Gastrocnemius medialis (tissue), 4 donors: ENCODE measurements at regions not wholly inside any gene's neighbourhood (a gene's known extent, or its start where the extent isn't known, plus 50 kb on each side); places are given as distances from the start of the nearest gene placed in this dataset.
A peak's percentile ranks its signal among the peaks of the same experiment; 100 is the strongest.

Source experiments
- ATAC-seq, 2 donors: fragments of 150-250 bp; one replicate each; pipeline ENCODE4 v1.9.1; 2016
- DNase-seq, 2 donors: peaks; one replicate each; pipeline ENCODE4 v3.0.0-alpha.2; 2019
- H3K27ac ChIP-seq, 4 donors: fragments of 200-600 bp; sonication (generic); 1 replicate in 1 of 4; 2 replicates in 3 of 4; pipeline ENCODE4 v1.5.1; 2016 to 2018; ENCODE audit warnings: mild to moderate bottlenecking in 2 of 4, moderate library complexity in 1 of 4
- H3K27me3 ChIP-seq, 3 donors: fragments of 200-600 bp; sonication (generic) in 2 of 3; 1 replicate in 1 of 3; 2 replicates in 2 of 3; pipeline versions ENCODE4 v1.5.1 to v1.6.0; 2016 to 2019; ENCODE audit warnings: mild to moderate bottlenecking in 1 of 3, moderate library complexity in 1 of 3
- H3K36me3 ChIP-seq, 2 donors: fragments of 200-600 bp; sonication (generic) in 1 of 2; one replicate each; pipeline ENCODE4 v1.5.1; 2017 to 2018
- H3K4me1 ChIP-seq, 2 donors: fragments of 200-600 bp; sonication (generic) in 1 of 2; one replicate each; pipeline ENCODE4 v1.5.1; 2016 to 2017; ENCODE audit warnings: mild to moderate bottlenecking in 2 of 2
- H3K4me3 ChIP-seq, 4 donors: fragments of 200-600 bp; sonication (generic) in 3 of 4; 1 replicate in 1 of 4; 2 replicates in 3 of 4; pipeline ENCODE4 v1.5.1; 2016 to 2019; ENCODE audit warnings: mild to moderate bottlenecking in 2 of 4
- H3K9me3 ChIP-seq, 3 donors: fragments of 200-600 bp; sonication (generic) in 2 of 3; 1 replicate in 1 of 3; 2 replicates in 2 of 3; pipeline ENCODE4 v1.5.1; 2016 to 2019
- POLR2A ChIP-seq, 2 donors: fragments of 450-650 bp; IDR thresholded peaks; one replicate each; pipeline ENCODE4 v1.6.1; 2017; ENCODE audit warnings: antibody characterized with exemption in 2 of 2, mild to moderate bottlenecking in 2 of 2, moderate library complexity in 2 of 2
- in situ Hi-C, 4 donors: fragments of 200-750 bp; cut with MboI; loops; one replicate each; pipeline versions ENCODE4 v1.15.0 to v1.8.0; 2017; ENCODE audit warnings: low sequenced_read_pairs in 4 of 4
- intact Hi-C: fragments of 100-400 bp; cut with DNase I; formaldehyde crosslinking; loops from one replicate; pipeline ENCODE4 v1.15.1; 2023; ENCODE audit warnings: low total_unique reads
- TF ChIP-seq, protein P1 (sequence below), 5 experiments: fragments of 450-650 bp in 3 of 5; fragments of 200-600 bp in 2 of 5; sonication (generic) in 2 of 5; IDR thresholded peaks in 4 of 5; conservative IDR thresholded peaks in 1 of 5; 1 replicate in 4 of 5; 2 replicates in 1 of 5; pipeline ENCODE4 v1.5.1; 2016 to 2019; ENCODE audit warnings: antibody characterized with exemption in 5 of 5, mild to moderate bottlenecking in 3 of 5, moderate library complexity in 3 of 5

DNA sequence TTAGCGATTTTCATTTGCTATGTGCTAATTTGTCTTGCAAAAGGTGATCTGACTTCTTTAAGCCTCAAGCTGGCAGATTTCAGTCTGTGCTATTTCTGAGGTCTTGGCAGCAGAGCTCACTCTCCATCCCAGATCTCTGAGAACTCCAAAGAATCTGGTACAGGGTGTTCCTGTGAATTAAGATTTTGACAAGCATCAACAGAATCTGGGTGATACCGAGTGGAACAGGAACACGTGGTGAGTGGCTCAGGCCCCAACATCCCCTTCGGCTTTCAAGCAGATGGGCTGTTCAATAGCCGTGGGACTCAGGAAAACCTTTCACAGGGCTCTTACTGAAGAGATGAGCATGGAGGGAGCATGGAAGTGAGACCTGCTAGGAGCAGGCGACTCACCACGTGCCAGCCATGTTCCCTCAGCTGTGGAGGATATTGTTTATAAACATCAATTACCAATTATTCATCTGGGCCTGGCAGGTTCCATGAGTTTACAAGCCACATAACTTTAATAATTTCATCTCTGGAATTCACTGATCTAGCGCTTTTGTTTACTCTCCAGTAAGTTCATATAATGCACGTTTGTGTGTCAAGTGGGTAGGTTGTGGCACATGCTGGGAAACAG, 103.4 kb upstream of the SELENOK start:
- no peak for TF ChIP-seq POLR2A (IDR thresholded peaks at IDR 0.05)
- TF ChIP-seq, protein P1, sequence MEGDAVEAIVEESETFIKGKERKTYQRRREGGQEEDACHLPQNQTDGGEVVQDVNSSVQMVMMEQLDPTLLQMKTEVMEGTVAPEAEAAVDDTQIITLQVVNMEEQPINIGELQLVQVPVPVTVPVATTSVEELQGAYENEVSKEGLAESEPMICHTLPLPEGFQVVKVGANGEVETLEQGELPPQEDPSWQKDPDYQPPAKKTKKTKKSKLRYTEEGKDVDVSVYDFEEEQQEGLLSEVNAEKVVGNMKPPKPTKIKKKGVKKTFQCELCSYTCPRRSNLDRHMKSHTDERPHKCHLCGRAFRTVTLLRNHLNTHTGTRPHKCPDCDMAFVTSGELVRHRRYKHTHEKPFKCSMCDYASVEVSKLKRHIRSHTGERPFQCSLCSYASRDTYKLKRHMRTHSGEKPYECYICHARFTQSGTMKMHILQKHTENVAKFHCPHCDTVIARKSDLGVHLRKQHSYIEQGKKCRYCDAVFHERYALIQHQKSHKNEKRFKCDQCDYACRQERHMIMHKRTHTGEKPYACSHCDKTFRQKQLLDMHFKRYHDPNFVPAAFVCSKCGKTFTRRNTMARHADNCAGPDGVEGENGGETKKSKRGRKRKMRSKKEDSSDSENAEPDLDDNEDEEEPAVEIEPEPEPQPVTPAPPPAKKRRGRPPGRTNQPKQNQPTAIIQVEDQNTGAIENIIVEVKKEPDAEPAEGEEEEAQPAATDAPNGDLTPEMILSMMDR (IDR thresholded peaks at IDR 0.05 in 4 of 5, conservative IDR thresholded peaks at IDR 0.05 in 1 of 5): no peak
- DNase-seq (no peak), ATAC-seq (peak in 1 of 2 donors; percentile 45)
- H3K9me3 ChIP-seq: no peaks in the 10 kb centered on the region
- H3K27ac ChIP-seq: no peak overlapping the region
- no peak overlapping the region for H3K4me3 ChIP-seq
- peaks cover 0 to 5% of the 10 kb centered on the region in 2 donors for H3K4me1 ChIP-seq
- intact Hi-C loops (no loop called here), in situ Hi-C loops (no loop called here)
- no peaks in the 10 kb centered on the region for H3K27me3 ChIP-seq
- H3K36me3 ChIP-seq: no peaks in the 10 kb centered on the region

DNA sequence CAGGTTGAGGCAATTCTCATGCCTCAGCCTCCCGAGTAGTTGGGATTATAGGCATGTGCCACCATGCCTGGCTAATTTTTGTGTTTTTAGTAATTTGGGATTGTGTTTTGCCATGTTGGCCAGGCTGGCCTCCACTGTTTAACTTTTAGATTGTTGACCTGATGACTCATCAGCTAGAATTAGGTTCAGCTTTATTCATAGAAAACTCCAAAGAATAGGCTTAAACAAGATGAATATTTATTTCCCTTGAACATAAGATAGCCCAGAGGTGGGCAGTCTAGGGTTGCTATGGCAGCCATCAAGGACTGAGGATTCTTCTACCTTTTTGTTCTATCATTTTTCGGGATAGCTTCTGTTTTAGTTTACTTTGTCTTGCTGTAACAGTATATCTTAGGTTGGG, 99.6 kb upstream of the SELENOK start:
- no peak overlapping the region for H3K27ac ChIP-seq
- TF ChIP-seq, protein P1 (IDR thresholded peaks at IDR 0.05 in 4 of 5, conservative IDR thresholded peaks at IDR 0.05 in 1 of 5): no peak
- no peak for TF ChIP-seq POLR2A (IDR thresholded peaks at IDR 0.05)
- H3K4me3 ChIP-seq: no peak overlapping the region
- no peaks in the 10 kb centered on the region for H3K9me3 ChIP-seq
- intact Hi-C loops (no loop called here), in situ Hi-C loops (no loop called here)
- ATAC-seq (no peak), DNase-seq (no peak)
- no peaks in the 10 kb centered on the region for H3K27me3 ChIP-seq
- H3K36me3 ChIP-seq: no peaks in the 10 kb centered on the region
- H3K4me1 ChIP-seq: no peaks in the 10 kb centered on the region

DNA sequence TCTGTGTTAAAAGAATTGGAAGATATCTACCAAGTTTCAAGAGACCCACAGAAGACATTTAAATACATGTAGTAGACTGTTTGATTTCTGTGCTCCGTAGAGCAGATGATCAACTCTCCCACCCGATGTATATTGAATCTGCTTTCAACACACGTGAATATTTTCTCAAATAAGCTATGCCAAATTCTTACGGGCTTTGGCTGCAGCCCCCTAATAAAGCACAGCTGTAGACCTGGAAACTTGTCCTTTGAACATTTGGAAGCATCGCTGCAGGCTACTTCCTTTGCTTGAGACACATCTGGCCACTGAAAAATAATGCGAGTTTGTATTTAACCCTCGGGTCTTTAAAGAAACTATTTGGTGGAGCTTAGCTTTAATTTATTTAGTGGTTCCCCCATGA, 98.3 kb upstream of the SELENOK start:
- H3K27ac ChIP-seq: no peak overlapping the region
- no peak overlapping the region for H3K4me3 ChIP-seq
- no peak for ATAC-seq
- intact Hi-C loops: no loop called here
- TF ChIP-seq, protein P1 (IDR thresholded peaks at IDR 0.05 in 4 of 5, conservative IDR thresholded peaks at IDR 0.05 in 1 of 5): no peak
- no peak for TF ChIP-seq POLR2A (IDR thresholded peaks at IDR 0.05)
- H3K27me3 ChIP-seq: no peaks in the 10 kb centered on the region
- H3K4me1 ChIP-seq: no peaks in the 10 kb centered on the region
- H3K9me3 ChIP-seq: no peaks in the 10 kb centered on the region
- in situ Hi-C loops: no loop called here
- no peaks in the 10 kb centered on the region for H3K36me3 ChIP-seq
- no peak for DNase-seq

DNA sequence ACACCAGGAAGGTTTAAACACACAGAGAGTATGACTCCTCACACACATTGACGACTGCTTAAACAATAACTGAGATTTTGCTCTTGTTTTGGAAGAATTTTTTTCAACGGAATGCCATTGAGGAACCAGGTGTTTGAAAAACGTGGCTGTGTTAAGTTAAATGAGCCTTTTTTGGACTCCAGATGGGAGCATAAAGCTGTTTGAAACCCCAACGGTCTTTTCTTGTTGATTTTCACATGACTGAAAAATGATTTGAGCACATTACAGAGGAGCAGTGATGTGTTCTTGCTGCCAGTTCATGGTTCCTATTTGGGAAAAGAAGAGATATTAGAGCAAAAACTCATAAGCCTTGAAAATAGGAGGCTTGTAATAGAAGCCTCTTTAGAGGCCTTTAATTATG, 97.8 kb upstream of the SELENOK start:
- Histone ChIP-seq H3K9me3 (no peaks in the 10 kb centered on the region), H3K36me3 (no peaks in the 10 kb centered on the region), H3K4me3 (no peak overlapping the region), H3K27ac (no peak overlapping the region), H3K4me1 (no peaks in the 10 kb centered on the region), H3K27me3 (no peaks in the 10 kb centered on the region)
- TF ChIP-seq, protein P1 (IDR thresholded peaks at IDR 0.05 in 4 of 5, conservative IDR thresholded peaks at IDR 0.05 in 1 of 5): no peak
- TF ChIP-seq POLR2A (IDR thresholded peaks at IDR 0.05): no peak
- ATAC-seq: no peak
- in situ Hi-C loops (no loop called here), intact Hi-C loops (no loop called here)
- no peak for DNase-seq

DNA sequence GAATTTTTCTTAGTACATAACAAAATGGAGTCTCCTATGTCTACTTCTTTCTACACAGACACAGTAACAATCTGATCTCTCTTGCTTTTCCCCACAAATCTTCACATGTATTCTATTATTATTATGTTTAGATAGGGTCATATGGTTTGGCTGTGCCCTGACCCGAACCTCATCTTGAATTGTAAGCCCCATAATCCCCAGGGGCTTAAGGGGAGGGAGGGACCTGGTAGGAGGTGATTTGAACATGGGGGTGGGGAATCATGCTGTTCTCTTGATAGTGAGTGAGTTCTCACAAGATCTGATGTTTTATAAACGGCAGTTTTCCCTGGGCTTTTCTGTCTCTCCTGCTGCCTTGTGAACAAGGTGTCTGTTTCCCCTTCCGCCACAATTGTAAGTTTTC, 86.7 kb upstream of the SELENOK start:
- Histone ChIP-seq H3K4me3 (no peak overlapping the region), H3K27me3 (peaks cover 0 to 2% (median 0%) of the 10 kb centered on the region in 3 donors), H3K27ac (no peak overlapping the region), H3K4me1 (no peaks in the 10 kb centered on the region), H3K36me3 (no peaks in the 10 kb centered on the region), H3K9me3 (no peaks in the 10 kb centered on the region)
- TF ChIP-seq, protein P1 (IDR thresholded peaks at IDR 0.05 in 4 of 5, conservative IDR thresholded peaks at IDR 0.05 in 1 of 5): no peak
- TF ChIP-seq POLR2A (IDR thresholded peaks at IDR 0.05): no peak
- intact Hi-C loops (no loop called here), in situ Hi-C loops (no loop called here)
- ATAC-seq: no peak
- no peak for DNase-seq
